ENCODE measurements at regions not wholly inside any gene's neighbourhood (a gene's known extent, or its start where the extent isn't known, plus 50 kb on each side); places are given as distances from the start of the nearest gene placed in this dataset.

GRCh38 chr19:56971230-56971629, 130.7 kb upstream of the PEG3 start:
- TF ChIP-seq CTCF (conservative IDR thresholded peaks at IDR 0.05) (no peak), ZFX (IDR thresholded peaks at IDR 0.05) (no peak)

Measured in C4-2B (cell line).